OCI-LY7 (cell line): ENCODE measurements at regions not wholly inside any gene's neighbourhood (a gene's known extent, or its start where the extent isn't known, plus 50 kb on each side); places are given as distances from the start of the nearest gene placed in this dataset.

ENCODE experiments used
- BruUV-seq: library from RNA; stranded (reverse); fragments of 400-500 nt; replicated peaks from 2 replicates; lab custom pipeline; 2021; lab: Mats Ljungman, UMichigan
- CTCF ChIA-PET: fragments of 300-600 bp; sonication (Branson Sonifier 250); formaldehyde crosslinking; loops from one replicate; lab custom pipeline; 2022; ENCODE audit warnings: antibody characterized with exemption; ENCODE audit not compliant: unreplicated experiment; lab: Charles Lee
- POLR2A ChIA-PET: fragments of 300-600 bp; sonication (Branson Sonifier 250); formaldehyde crosslinking; loops from one replicate; lab custom pipeline; 2022; ENCODE audit warnings: antibody characterized with exemption; lab: Charles Lee
- DNase-seq: peaks from one replicate; pipeline ENCODE4 v3.0.0-alpha.2; 2015; ENCODE audit warnings: low spot score
- H2AFZ ChIP-seq: fragments of 200-600 bp; sonication (generic), shearing (Covaris generic); 2 replicates; pipeline ENCODE4 v1.6.1; 2014; ENCODE audit warnings: mild to moderate bottlenecking, antibody characterized with exemption, low read length, moderate library complexity
- H3K27ac ChIP-seq: fragments of 200-600 bp; sonication (generic); 2 replicates; pipeline ENCODE4 v1.5.1; 2014; ENCODE audit warnings: mixed run types, low read depth, mild to moderate bottlenecking, moderate library complexity, low read length, inconsistent platforms; ENCODE audit not compliant: poor library complexity, severe bottlenecking
- H3K36me3 ChIP-seq: fragments of 200-600 bp; sonication (generic); 2 replicates; pipeline ENCODE4 v1.6.1; 2014; ENCODE audit warnings: mild to moderate bottlenecking, antibody characterized with exemption, low read length, moderate library complexity, mixed read lengths; ENCODE audit not compliant: insufficient read depth
- H3K4me1 ChIP-seq: fragments of 200-600 bp; sonication (generic); 2 replicates; pipeline ENCODE4 v1.5.1; 2014; ENCODE audit warnings: mild to moderate bottlenecking, low read length; ENCODE audit not compliant: insufficient read depth, poor library complexity, severe bottlenecking
- H3K4me2 ChIP-seq: fragments of 200-600 bp; sonication (generic); 2 replicates; pipeline ENCODE4 v1.6.1; 2014; ENCODE audit warnings: mild to moderate bottlenecking, low read length
- H3K4me3 ChIP-seq: fragments of 200-600 bp; sonication (generic); 2 replicates; pipeline ENCODE4 v1.5.1; 2014; ENCODE audit warnings: mild to moderate bottlenecking, low read depth, low read length; ENCODE audit not compliant: poor library complexity, severe bottlenecking
- H3K79me2 ChIP-seq: fragments of 200-600 bp; sonication (generic); 2 replicates; pipeline ENCODE4 v1.6.1; 2016; ENCODE audit warnings: low read depth, mild to moderate bottlenecking, low read length, moderate library complexity, mixed read lengths; ENCODE audit not compliant: insufficient read depth
- H3K9me2 ChIP-seq: fragments of 200-600 bp; sonication (generic); 2 replicates; pipeline ENCODE4 v1.6.1; 2016; ENCODE audit warnings: mild to moderate bottlenecking, low read length, mixed read lengths; ENCODE audit not compliant: insufficient read depth
- H3K9me3 ChIP-seq: fragments of 200-600 bp; sonication (generic); 2 replicates; pipeline ENCODE4 v1.6.1; 2014; ENCODE audit warnings: mild to moderate bottlenecking, mixed run types, low read length, mixed read lengths
- H4K20me1 ChIP-seq: fragments of 200-600 bp; sonication (generic); 2 replicates; pipeline ENCODE4 v1.6.1; 2014; ENCODE audit warnings: mild to moderate bottlenecking, antibody characterized with exemption, low read length, moderate library complexity, mixed read lengths; ENCODE audit not compliant: insufficient read depth
- EZH2phosphoT487 ChIP-seq: fragments of 200-600 bp; sonication (generic); IDR thresholded peaks from 2 replicates; pipeline ENCODE4 v1.6.1; 2018; ENCODE audit warnings: low read depth, borderline replicate concordance, mild to moderate bottlenecking, mixed run types, antibody characterized with exemption, low read length, moderate library complexity, mixed read lengths
- intact Hi-C: fragments of 100-400 bp; cut with micrococcal nuclease; formaldehyde crosslinking; loops from one replicate; pipeline ENCODE4 v1.10.0; 2022; ENCODE audit not compliant: unreplicated experiment
- TF ChIP-seq, protein P1 (sequence below): fragments of 200-600 bp; sonication (generic); conservative IDR thresholded peaks from 2 replicates; pipeline ENCODE4 v1.5.1; 2014; ENCODE audit warnings: mild to moderate bottlenecking, antibody characterized with exemption, low read length, moderate library complexity, mixed read lengths

DNA sequence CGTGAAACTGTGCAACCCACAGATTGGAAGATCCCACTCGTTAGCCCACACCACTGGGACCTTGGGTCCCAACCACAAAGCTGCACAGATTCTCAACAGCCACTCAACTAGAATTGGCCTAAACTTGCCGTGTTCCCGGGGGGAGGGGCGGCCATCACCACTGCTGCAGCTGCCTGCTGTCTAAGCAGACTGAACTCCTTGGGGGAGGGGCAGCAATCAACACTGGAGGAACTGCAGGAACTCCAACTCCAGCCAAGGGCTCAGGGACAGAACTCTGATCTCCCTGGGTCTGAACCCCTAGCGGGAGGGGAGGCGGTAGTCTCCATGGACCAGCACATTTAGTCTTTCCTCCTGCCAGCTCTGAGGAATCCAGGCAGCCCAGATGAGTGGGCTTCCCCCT lies 205.9 kb downstream of the RSL24D1 start:
- H3K4me3 ChIP-seq = no peak overlapping the region
- BruUV-seq = no TSS peak
- POLR2A ChIA-PET = no interaction called here
- H3K27ac ChIP-seq = no peak overlapping the region
- no peaks in the 10 kb centered on the region for H3K9me2 ChIP-seq
- H3K4me1 ChIP-seq = no peaks in the 10 kb centered on the region
- H2AFZ ChIP-seq = no peak overlapping the region
- TF ChIP-seq, protein P1, sequence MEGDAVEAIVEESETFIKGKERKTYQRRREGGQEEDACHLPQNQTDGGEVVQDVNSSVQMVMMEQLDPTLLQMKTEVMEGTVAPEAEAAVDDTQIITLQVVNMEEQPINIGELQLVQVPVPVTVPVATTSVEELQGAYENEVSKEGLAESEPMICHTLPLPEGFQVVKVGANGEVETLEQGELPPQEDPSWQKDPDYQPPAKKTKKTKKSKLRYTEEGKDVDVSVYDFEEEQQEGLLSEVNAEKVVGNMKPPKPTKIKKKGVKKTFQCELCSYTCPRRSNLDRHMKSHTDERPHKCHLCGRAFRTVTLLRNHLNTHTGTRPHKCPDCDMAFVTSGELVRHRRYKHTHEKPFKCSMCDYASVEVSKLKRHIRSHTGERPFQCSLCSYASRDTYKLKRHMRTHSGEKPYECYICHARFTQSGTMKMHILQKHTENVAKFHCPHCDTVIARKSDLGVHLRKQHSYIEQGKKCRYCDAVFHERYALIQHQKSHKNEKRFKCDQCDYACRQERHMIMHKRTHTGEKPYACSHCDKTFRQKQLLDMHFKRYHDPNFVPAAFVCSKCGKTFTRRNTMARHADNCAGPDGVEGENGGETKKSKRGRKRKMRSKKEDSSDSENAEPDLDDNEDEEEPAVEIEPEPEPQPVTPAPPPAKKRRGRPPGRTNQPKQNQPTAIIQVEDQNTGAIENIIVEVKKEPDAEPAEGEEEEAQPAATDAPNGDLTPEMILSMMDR = no peak
- H4K20me1 ChIP-seq = no peaks in the 10 kb centered on the region
- intact Hi-C loops = no loop called here
- H3K36me3 ChIP-seq = no peaks in the 10 kb centered on the region
- CTCF ChIA-PET = no interaction called here
- no peaks in the 10 kb centered on the region for H3K9me3 ChIP-seq
- no peaks in the 10 kb centered on the region for H3K79me2 ChIP-seq
- H3K4me2 ChIP-seq = no peak overlapping the region
- no peak for DNase-seq

DNA sequence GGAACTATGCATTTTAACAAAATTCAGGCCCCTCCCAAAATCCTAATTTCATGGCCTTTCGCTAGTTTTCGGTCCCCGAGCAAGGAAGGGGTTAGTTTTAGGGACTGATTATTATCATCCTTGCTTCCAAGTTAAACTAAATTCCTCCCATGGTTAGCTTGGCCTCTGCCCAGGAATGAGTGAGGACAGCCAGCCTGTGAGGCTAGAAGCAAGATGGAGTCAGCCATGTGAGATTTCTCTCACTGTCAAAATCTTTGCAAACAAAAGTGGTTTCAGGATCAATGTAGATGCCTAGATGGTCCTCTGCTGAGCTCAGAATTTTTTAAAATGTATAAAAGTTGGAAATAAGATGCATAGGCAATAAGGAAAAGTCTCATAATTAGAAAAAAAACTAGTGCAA lies 208.9 kb downstream of the RSL24D1 start:
- BruUV-seq = no TSS peak
- TF ChIP-seq, protein P1 = no peak
- no peak for TF ChIP-seq EZH2phosphoT487
- DNase-seq = no peak
- H3K79me2 ChIP-seq = no peaks in the 10 kb centered on the region
- no peak overlapping the region for H2AFZ ChIP-seq
- ChIA-PET CTCF (no interaction called here), POLR2A (interaction anchor here (0.6 to 0.8 kb wide), 2 partner anchors 43 to 45 kb away, joined by 3 read pairs; no protein-coding TSS in a partner anchor)
- H4K20me1 ChIP-seq = no peaks in the 10 kb centered on the region
- no peaks in the 10 kb centered on the region for H3K4me1 ChIP-seq
- intact Hi-C loops = no loop called here
- H3K36me3 ChIP-seq = no peaks in the 10 kb centered on the region
- H3K9me3 ChIP-seq = no peaks in the 10 kb centered on the region
- no peak overlapping the region for H3K4me3 ChIP-seq
- H3K27ac ChIP-seq = no peak overlapping the region
- no peaks in the 10 kb centered on the region for H3K9me2 ChIP-seq
- no peak overlapping the region for H3K4me2 ChIP-seq

GRCh38 chr15:54979964-54980363 lies 216.8 kb downstream of the RSL24D1 start:
- intact Hi-C loops = no loop called here
- POLR2A ChIA-PET = interaction anchor here (0.6 kb wide), 1 partner anchor 1131 kb away, joined by 3 read pairs; no protein-coding TSS in a partner anchor
- no peak for DNase-seq
- no peaks in the 10 kb centered on the region for H4K20me1 ChIP-seq
- no peak overlapping the region for H3K4me2 ChIP-seq
- no peak overlapping the region for H3K4me3 ChIP-seq
- CTCF ChIA-PET = no interaction called here
- no TSS peak for BruUV-seq
- H3K36me3 ChIP-seq = no peaks in the 10 kb centered on the region
- H2AFZ ChIP-seq = no peak overlapping the region
- no peaks in the 10 kb centered on the region for H3K9me2 ChIP-seq
- H3K79me2 ChIP-seq = no peaks in the 10 kb centered on the region
- TF ChIP-seq, protein P1 = no peak
- no peak for TF ChIP-seq EZH2phosphoT487
- no peak overlapping the region for H3K27ac ChIP-seq
- no peaks in the 10 kb centered on the region for H3K4me1 ChIP-seq
- H3K9me3 ChIP-seq = no peaks in the 10 kb centered on the region
